ENCODE measurements at regions not wholly inside any gene's neighbourhood (a gene's known extent, or its start where the extent isn't known, plus 50 kb on each side); places are given as distances from the start of the nearest gene placed in this dataset.

DNA sequence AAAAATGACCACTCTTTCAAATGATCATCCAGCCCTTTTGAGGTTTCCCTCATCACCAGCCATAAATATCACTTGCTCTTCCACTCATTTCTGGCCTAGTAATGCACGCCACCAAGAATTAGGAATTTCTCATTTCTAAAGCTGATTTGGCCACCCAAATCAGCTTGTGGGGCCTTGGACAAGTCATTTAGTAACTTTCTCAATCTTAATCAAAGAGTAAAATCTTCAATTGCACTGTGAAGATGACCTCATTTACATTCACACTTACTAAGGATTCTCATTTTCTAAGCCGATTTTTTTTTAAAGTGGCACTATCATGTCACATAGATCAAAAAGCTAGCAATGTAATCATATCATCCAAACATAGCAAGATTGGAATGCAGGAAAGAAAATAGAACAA is 150.0 kb upstream of the HHIP start:
- DNase-seq = no peak

DNA sequence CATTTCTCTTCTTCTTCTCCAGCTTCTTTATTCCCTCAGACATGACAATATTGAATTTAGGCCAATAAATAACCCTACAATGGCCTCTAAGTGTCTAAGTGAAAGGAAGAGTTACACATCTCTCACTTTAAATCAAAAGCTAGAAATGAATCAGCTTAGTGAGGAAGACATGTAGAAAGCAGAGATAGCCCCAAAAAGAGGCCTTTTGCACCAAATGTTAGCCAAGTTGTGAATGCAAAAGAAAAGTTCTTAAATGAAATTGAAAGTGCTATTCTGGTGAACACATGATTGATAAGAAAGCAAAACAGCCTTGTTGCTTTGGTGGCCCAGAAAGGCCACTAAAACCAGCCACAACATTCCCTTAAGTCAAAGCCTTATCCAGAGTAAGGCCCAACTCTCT is 146.2 kb upstream of the HHIP start:
- no peak for DNase-seq

DNA sequence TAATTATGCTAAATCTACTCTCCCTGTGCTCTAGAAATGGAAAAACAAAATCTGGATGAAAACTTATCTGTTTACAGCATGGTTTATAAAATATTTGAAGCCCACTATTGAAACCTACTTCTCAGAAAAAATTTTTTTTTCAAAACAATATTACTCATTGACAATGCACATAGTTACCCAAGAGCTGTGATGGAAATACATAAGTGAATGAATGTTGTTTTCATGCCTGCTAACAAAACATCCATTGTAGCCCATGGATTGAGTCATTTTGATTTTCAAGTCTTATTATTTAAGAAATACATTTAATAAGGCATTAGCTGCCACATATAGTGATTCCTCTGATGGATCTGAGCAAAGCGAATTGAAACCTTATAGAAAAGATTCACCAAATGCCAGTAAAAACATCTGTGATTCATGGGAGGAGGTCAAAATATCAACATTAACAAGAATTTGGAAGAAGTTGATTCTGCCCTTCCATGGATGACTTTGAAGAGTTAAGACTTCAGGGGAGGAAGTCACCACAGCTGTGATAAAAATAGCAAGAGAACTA is 144.7 kb upstream of the HHIP start:
- DNase-seq = no peak

DNA sequence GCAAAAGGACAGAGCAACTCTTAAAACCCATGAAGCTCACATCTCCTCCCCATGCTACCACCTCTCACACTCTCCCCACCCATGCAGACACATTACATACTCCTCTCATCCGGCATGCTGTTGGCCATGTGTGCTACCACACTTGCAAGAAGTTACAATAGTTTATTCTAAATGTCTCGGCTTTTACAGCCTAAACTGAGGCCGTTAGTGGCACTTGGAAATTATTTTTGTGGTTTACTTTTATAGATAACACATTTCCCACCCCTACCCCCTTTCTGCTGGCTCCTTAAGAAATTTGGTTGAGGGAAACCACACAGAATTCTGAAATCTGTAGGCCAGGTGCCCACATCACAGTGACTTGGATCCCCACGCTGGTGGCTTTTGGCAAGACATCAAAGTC is 141.1 kb upstream of the HHIP start:
- no peak for DNase-seq

DNA sequence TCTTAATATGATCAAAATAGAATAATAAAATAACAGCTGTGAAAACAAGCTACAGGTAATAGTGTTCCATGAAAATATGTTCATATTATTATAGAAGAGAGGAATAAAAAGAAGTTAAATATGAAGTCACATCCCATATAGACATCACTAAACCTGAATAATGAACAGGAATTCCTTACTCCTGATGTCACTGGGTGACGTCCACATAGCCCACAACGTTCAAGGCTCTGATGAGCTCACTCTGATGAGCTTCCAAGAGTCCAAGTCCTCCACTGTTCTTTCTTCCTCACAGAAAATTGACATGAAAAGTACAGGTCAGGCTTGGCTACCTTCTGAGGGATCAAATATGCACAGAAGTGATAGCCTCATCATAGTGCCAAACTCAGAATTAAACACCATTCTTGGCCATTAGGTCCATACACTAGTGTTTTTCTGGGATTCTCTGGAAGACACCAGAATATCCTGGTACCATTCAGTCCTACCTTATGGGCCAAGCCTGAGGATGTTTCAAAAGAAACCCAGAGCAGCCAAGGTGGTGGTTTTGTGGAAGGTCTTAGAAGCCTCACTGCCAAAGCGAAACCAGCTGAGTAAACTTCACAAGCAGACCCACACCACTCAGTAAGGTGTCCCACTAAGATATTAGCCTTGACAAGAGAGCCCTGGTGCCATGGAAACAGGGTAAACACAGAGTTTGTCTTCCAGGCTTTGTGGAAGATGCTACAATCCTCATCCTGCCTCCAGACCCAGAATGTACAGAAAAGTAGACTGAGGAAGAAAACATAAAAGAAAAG is 138.4 kb upstream of the HHIP start:
- peak; percentile 40 for DNase-seq

DNA sequence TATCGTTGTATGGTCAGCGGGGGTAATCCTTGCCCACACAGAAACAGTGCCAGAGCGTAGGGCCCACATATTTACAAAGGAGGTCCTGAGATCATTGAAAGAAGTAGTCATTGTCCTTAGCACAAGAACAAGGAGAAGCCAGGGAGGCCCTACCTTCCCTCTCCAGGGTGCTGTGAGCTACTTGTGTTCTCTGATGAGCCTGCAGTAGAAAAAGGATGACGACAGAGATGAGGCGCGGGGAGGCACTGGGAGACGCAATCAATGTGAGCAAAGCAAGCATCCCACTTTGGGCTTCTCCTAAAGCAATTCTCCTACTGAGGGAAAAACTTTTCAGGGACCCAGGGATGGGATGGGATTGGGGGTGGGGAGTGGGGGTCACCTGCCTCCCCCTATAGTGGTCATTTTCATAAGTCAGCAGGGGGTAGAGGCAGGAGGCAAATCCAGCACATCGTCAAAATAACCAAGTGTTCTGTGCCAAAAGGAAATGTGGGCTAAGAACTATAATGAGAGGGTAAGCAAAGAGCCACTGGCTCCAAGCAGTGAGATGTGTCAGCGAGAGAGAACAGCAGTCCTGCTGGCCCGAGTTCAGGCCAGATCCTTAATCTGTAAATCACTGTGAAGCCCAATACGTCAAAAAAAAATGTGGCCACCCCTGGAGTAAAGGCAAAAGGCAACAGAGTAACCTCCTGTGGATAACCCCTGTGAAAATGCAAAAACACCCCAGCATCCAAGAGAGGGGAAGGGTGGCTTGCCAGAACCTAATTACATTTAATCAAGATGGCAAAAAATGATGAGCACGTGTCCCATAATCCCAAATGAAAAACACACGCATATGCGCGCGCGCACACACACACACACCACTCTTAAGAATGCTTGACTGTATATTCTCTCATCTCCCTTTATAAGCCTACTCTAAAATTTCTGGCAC is 136.6 kb upstream of the HHIP start:
- DNase-seq = no peak

DNA sequence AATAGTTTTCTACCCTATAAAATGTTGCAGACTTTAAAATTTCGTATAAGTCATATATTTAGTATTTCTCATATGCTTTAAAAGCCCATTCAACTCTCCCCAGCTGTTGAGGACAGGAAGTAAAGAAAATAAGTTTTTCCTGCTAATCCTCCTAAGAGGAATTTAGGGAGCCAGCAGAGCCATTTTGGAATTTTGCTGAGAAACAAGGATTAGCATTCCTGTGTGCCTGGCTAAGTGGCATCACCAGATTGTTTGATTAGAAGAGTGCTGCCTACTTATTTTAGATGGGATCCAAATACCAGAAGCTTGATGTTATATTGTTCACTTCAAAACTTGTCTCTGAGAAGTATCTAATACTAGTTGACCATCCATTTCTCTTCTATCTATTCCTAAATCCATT is 131.2 kb upstream of the HHIP start:
- no peak for DNase-seq

DNA sequence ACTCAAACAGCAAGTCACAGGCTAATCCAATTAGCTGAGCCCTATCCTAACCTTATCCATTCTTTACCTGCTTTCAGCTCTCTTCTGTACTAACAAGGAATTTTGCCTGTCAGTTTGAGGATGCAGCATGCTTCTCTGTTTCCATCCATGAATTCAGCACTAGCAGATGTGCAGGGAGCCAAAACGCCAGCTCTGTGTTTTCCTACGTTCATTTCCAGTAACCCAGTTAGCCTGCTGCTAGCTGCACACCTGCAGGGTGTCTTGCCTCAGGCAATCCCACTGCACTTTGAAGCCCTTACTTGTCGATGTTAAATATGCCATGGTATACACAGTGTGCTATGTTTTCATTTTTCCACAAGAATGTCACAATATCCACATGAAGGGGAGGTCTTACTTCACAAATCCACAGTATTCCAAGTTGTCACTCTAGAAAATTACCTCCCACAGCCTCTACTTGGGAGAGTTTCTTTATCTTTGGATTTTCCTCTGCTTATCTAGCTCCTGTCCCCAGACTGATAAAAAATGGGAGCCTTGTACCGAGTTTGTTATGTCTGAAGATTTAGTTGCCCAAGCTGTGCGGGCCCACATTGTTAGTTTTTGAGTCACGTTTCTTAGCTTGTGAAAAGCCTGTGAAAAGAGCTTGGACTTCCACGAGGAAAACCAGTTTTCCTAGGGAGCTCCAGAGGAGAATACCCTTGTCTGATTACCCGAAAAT is 127.6 kb upstream of the HHIP start:
- peak; percentile 13 for DNase-seq

DNA sequence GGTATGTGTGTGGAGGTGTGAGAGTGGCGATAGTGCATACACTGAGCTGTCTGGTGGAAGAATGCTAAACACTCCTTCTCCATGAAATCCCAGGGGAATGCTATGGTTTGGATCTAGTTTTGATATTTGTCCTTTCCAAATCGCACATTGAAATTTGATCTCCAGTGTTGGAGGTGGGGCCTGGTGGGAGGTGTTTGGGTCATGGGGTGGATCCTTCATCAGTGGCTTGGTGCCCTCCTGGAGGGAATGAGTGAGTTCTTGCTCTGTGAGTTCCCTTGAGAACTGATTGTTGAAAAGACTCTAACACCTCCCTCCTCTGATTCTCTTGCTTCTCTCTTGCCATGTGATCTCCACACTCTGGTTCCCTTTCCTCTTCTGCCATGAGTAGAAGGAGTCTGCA is 114.1 kb upstream of the HHIP start:
- no peak for DNase-seq

DNA sequence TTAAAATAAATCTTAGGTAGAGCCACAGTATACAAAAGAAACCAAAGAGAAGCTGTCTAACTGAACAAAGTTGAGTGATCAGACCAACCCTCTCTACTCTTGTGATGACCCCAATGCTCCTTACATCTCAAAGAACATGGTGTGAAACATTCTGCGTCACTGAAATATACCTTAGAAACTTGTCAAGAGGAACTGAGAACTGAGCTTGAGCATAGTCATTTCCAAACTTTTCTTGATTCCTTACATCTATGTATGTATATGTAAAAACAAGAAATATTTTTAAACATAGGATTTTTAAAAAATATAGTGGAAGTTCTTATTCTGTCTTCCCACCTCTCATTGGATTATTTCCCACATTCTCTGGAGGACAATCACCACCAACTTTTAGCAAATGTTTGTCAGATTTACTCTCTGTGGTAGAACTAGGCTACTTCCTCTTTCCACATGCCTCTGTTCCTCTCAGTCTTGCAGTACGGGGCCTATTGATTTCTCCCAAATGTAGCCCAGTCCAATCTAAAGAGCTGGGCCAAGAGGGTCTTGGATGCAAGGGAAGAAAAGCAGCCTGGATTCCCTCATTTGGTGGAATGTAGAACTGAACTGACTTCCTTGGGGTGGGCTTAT is 98.2 kb upstream of the HHIP start:
- DNase-seq = no peak

DNA sequence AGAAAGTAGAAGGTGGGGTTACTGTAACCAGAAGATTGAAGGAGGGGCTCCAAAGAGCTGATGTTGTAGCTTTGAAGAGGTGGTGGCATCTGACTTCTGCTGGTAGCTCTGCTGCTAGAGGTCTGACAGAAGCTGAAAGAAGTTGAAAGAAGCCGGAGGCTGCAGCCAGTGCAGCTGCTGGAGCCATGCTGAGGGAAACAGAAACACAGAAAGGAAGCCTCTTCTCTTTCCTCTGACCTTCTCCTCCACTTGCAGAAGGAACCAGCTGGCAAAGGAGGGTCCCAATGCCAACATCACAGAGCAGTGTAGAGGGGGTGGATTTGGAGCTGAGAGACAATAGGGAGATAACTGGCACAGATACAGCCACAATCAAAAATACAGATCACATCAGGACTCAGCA is 89.3 kb upstream of the HHIP start:
- no peak for DNase-seq

DNA sequence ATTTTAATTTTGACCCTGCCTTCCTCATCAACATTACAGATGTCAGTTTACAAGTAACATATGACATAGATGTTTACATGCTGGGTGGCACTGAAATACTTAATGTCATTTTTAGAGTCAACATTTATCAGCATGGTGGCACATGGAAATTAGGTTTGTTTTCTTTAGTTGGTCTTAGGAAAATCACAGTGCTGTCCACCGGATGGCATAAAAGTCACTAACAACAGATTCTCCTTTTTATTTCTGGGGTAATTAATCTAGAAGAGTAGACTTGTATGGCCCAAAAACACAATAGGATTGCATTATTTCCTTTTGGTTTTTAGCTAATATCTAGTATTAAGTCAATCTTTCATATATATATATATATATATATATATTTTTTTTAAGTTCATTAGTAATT is 88.6 kb upstream of the HHIP start:
- no peak for DNase-seq

DNA sequence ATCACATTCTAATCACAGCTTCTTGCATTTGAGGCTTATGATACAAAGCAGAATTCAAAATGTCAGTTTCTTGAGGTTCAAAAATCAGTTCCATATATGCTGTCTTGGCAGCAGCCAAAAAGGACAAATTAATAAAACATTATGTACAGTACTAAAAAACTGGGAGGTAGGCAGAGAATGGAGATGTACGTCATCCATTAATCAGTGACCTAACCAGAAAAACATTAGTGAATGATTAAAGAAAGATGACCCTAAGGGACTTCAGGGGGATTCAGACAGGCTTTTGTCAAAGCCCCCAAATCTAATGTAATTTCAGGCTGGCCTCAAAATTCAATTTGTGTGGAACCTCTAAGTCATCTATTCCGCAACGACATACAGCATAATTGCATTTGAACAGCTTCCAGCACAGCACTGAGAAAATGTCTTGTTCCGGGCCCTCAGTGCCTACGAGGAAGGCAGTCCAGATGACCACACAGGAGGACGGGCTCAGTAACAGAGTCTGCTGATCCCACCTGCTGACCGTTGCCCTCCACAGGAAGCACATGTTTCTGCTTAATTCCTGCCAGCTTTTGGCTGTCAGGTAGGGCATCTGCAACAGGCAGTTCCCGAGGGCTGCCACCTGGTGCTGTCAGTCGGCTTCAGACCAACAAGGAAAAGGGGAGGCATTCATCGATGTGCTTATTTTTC is 83.8 kb upstream of the HHIP start:
- no peak for DNase-seq

DNA sequence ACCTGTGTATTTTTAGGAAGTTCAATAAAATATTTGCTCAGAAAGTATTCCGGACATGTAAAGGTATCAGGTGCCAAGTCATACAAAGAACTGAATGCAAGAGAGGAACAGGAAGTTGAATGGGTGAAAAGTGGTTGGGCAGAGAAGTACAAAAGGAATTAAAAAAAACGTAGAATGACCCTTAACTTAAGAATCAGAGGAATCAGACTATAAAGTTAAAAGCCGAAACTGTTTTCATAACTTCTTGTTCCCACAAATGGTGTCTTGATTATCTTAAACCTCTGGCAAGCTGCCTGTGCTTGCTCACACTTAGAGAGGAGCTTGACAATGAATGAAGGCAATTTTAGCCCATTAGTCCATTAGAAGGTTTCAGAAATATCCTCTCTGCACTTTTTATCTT is 81.6 kb upstream of the HHIP start:
- DNase-seq = no peak

DNA sequence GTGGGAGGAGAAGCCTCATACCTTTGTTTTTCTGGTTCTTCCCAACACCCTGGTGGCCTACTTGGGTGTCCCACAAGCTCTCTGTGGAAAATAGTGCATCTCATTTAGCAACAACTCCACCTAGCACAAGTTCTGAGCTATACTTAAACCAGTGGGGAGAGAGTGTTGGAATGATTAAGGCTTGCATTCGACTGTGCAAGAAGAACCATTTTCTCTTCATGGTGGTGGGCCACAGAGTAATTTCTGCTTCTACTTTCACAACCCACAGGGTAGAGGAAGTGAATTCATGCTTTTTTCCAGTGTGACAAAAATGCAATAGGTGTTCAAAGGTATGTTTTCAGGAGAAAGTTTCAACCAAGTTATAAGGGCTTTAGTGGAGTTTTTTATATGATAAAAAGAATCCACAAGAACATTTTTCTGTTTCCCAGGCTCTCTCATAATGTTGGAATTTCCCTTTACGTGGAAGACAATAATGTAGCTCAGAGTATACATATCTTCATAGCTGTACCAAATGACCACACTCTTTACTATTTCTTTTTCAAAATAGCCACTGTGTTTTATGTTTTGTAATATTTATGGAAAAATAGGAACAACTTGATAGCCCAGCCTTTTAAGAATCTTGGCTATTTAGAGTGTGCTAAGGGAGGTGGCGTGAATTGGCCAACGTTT is 80.3 kb upstream of the HHIP start:
- peak; percentile 48 for DNase-seq

DNA sequence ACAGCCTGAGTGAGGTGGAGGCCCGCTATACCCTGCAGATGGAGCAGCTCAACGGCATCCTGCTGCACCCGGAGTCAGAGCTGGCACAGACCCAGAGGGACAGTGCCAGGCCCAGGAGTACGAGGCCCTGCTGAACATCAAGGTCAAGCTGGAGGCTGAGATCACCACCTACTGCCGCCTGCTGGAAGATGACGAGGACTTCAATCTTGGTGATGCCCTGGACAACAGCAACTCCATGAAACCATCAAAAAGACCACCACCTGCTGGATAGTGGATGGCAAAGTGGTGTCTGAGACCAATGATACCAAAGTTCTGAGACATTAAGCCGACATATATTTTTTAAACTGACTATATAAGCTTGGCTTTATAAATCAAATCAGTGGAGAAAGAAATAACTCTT is 73.3 kb upstream of the HHIP start:
- DNase-seq = no peak

DNA sequence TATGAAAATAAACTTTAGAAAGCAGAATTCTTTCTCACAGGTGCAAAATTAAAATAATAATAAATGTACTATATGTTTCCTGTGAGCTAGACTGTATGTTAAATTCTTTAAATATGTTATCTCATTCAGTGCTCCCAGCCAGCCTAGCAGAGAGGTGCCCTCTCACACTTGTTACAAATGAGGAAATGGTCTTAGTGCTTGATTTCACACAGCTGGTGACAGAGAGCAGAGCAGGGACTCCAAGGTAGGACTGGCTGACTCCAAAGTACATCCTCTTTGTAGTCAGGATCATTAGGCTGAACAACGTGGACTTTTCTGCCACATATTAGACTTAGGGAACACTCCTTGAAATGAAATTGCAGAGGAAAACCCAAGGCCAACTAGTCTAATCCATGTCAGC is 72.0 kb upstream of the HHIP start:
- no peak for DNase-seq

DNA sequence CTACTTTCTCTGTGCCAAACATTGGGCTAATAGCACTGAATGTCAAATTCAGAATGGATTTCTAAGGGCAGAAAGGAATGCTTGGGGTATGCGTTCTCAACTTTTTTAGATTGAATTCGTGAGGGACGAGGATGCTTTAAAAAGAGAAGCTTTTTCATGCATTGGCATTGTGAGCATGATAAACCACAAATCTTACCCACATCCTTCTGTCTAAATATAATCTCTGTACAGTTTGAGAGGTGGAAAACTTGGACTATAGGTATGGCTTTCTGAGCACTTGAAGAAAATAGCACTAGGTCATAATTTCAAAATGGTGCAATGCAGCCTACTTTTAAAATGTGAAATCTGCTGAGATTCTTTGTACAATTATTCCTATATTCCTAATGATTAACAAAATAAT is 71.4 kb upstream of the HHIP start:
- DNase-seq = no peak

DNA sequence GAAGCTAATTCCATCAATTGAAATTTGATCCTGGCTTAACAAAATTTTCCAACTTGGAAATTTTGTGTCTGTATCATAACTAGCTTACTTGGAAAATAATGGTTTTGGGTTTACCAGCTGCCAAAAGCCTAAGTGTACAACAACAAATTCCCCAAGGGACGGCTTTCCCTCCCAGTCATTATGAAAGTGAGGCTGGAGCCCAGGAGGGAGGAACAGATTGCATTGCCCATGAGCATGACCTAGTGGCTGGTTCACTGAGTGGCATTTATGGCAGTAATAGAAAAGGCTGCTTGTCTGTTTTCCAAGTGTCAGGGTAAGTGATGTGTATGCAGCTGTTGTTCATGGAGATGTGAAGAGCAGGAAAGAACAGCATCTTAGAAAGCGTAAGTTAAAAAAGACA is 70.8 kb upstream of the HHIP start:
- DNase-seq = no peak

DNA sequence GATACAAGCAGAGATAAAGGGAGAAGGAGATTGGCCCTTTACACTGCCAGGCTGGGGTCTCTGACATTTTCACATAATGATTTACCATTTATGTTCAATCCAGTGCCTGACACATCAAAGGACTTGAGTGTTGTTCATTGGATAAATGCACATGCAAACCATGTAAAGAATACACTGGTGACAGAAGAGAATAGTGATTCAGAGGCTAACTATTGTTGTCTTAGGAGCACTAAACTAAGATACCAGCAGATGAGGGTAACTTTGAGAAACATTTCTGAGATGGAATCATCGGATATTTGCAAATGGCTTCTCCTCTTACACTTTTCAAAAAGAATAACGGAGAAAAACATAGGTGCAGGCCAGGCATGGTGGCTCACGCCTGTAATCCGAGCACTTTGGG is 67.3 kb upstream of the HHIP start:
- DNase-seq = peak; percentile 58

DNA sequence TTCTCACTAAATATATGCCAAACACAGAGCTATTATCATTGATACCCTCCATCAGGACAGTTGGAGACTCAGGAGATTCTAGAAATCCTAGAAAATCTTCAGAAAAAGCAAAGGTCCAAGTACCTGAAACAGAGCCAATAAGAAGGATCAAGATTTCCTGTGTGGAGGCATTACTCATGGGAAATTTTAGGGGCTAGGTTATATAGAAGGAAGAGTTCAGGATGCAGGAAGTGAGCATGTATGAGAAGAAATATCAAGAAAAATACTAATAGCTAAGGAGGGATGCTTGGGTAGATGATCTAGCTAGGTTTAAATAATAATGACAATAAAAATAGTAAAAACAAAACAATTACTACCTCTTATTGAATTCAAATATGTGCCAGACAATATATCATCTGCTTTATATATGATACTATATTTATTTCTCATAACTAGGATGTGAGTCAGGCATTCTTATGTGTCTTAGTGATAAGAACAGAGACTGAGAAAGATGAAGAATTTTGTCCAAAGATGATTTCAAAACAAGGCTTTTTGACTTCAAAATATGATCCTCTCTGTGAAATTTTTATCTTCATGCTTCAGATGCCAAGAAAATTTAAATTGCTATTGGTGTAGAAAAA is 66.4 kb upstream of the HHIP start:
- peak; percentile 77 for DNase-seq

All from EL (cell line).